GM12874 (cell line): ENCODE measurements at regions not wholly inside any gene's neighbourhood (a gene's known extent, or its start where the extent isn't known, plus 50 kb on each side); places are given as distances from the start of the nearest gene placed in this dataset.

Experiments used
- TF ChIP-seq, protein P1 (sequence below): IDR thresholded peaks from 2 replicates; pipeline ENCODE4 v1.5.1; 2011; ENCODE audit warnings: low read depth, mild to moderate bottlenecking, control low read depth, low read length, moderate library complexity; ENCODE audit not compliant: insufficient read depth

DNA sequence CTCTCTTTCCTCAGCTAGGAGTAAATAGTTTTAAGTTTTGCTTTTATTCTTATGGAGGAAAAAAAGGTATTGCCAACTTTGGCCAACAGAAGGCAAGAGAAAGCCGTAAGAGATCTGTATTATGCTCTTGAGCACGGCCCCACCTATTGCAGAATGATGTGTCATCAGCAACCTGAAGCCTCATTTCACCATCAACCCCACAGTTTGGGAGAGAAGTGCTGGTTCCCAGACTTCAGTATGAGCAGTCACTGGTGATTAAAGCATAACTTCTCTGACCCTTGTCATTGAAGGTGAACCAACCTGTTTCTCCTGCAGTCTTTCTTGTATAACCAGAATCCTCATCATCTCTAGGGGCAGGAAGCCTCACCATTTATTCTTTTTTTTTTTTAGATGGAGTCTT, 100.2 kb downstream of the SIPA1L2 start:
- TF ChIP-seq, protein P1, sequence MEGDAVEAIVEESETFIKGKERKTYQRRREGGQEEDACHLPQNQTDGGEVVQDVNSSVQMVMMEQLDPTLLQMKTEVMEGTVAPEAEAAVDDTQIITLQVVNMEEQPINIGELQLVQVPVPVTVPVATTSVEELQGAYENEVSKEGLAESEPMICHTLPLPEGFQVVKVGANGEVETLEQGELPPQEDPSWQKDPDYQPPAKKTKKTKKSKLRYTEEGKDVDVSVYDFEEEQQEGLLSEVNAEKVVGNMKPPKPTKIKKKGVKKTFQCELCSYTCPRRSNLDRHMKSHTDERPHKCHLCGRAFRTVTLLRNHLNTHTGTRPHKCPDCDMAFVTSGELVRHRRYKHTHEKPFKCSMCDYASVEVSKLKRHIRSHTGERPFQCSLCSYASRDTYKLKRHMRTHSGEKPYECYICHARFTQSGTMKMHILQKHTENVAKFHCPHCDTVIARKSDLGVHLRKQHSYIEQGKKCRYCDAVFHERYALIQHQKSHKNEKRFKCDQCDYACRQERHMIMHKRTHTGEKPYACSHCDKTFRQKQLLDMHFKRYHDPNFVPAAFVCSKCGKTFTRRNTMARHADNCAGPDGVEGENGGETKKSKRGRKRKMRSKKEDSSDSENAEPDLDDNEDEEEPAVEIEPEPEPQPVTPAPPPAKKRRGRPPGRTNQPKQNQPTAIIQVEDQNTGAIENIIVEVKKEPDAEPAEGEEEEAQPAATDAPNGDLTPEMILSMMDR: no peak

DNA sequence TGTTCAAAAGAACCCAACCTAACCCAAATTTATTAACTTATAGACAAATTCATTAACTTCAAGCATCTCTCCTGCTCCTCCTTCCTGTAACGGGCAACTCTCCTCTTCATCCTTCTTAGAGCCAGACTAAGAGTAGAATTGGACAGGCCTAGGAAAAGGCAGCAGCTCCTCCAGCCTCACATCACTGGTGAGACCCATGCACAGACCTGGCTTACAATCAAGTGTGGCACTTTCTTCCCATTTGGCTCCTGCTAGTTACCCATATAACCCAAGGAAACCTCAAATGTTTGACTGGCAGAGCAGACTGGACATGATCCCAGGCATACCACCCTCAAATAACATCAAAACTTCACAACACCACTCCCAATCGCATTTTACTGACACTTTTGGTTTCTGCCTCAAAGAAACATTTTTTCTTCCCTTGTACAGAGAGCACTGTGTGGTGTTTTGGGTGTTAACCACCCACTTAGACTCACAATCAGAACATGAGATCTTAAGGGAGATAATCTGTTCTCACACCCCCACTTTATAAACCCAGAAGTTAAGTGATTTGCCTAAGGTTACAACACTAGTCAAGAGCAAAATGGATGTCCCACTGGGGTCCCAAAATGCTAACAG, 101.4 kb downstream of the SIPA1L2 start:
- TF ChIP-seq, protein P1: no peak

DNA sequence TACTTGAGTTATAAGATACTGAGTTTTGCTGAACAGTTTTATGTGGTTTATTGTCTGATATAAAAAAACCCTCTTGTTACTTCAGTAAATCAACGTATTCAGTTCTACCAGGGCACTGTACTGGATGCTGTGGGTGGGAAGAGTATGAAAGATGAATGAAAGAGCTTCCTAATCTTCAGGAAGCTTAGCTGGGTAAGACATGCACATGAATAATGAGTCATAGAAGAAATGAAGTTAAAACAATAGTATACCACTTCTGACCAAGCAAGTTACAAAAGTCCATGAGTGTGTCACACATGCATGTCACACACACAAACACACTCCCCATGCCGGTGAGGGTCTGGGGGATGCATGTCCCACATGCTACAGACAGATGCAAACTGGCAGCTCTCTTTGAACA, 105.9 kb downstream of the SIPA1L2 start:
- TF ChIP-seq, protein P1: no peak

DNA sequence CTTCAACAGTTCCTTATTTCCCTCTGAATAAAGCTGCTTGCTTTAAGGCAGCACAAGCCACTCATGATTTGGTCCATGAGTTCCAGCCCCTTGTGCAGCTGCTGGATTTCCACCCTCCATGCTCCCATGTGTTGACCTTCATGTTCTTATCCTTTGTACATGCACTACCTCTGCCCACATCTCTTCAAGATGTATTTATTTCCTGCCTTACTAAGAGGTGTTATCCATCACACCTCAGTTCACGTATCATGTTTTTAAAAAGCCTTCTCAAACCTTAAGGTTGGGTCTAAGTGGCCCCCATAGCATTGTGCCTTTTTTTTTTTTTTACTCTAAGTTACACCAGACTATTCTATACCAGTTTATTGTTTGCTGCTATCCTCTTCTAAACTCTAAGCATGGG, 107.7 kb downstream of the SIPA1L2 start:
- TF ChIP-seq, protein P1: no peak

DNA sequence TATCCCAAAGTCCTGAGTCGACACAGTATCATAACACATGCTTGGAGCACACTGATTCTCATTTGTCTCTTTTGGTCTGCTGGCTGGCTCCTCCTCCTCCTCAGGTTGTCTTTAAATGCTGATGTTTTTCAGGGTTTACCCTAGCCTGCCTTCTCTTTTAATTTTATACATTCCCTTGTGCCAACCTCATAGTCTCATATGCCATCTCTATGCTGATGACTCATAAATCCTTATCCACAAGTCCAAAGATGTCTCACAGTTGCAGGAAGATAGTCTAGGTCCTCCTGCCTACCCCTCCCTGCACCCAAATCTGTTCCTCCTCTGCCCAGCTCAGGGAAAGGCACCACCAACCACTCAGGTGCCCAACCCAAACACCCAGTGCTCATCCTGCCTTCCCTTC, 108.3 kb downstream of the SIPA1L2 start:
- TF ChIP-seq, protein P1: no peak

DNA sequence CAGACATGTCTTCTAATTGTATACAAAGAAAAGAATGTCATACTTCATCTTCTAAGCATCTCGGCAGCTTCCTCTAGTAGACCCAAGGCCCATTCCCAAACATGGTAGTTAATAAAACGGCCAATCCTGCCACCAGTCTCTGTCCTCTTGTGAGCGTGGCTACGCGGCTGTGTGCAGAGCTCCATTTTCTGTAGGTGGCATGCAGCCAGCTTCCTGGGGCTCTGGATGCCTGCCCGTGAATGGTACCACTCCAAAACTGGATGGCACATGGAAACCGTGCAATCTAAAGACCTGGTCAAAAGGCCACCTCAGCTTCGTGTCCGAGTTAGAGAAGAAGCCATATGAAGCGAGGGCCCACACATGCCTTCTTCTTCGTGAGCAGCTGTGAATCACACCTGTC, 110.7 kb downstream of the SIPA1L2 start:
- TF ChIP-seq, protein P1: no peak

DNA sequence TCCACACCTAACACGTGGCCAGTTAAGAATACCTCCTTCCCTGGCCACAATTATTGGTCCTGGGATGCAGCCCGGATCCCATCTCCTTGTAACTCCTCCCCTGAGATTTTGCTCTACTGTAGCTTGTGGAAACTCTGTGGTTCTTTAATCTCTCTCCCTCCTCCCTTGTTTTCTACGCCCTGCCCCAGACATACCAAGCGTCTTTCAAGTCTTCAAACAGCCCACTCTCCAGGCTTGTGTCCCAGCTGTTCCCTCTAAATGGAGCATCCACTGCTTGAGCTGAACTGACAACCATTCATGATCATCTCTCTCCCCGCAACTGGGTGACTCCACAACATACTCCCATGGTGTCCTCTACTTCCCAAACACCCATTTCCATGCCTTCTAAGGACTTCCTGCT, 111.6 kb downstream of the SIPA1L2 start:
- TF ChIP-seq, protein P1: no peak
